Amygdala (tissue), 56 donors: ENCODE measurements at regions not wholly inside any gene's neighbourhood (a gene's known extent, or its start where the extent isn't known, plus 50 kb on each side); places are given as distances from the start of the nearest gene placed in this dataset.

ENCODE experiments used
- DNase-seq, 56 donors: peaks; one replicate each; lab custom pipeline; 2025; lab: John Stamatoyannopoulos, UW

- no peak for DNase-seq
These were observed 391.0 kb downstream of the CBLN4 start for GRCh38 chr20:55614220-55614757.

GRCh38 chr20:55610756-55611155, 394.6 kb downstream of the CBLN4 start:
- no peak for DNase-seq

- no peak for DNase-seq
These were observed 399.7 kb downstream of the CBLN4 start for GRCh38 chr20:55605594-55605993.

- DNase-seq: no peak
These were observed 407.8 kb downstream of the CBLN4 start for GRCh38 chr20:55597526-55597925.

GRCh38 chr20:55596431-55596830, 408.9 kb downstream of the CBLN4 start:
- no peak for DNase-seq

DNA sequence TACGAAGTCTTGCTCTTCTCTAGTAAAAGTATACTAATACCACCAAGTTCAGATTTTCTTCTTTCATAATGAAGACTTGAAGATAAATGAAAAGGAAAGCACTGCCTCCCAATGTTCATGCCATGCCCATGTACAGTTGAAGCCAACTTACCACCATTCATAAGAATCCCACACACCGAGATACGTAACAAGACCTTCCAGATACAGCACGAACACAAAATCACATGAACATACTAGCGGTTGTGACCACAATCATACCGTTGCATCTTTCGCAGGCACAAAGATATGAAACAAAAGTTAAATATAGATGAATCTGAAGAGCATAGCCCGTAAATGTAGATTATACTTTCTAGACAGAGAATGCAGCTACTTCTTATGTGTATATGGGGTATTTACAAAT, 412.5 kb downstream of the CBLN4 start:
- no peak for DNase-seq

DNA sequence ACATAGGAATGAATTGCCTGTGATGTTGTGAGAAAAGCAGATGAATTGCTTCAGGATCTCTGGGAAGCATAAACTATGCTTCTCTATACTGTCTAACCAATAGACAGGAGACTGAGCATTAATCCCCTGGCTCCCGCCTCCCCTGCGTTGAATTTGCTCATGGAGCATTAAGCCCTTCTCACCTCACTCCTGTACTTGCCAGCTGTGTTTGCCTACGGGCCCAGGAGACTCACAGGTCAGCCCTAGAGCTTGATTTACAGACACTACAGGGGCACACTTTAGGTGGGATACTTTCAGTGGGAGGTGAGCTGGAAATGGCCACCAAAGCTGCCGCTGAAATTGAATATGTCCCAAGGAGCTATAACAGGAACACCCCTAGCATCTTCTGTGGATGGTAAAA, 418.7 kb downstream of the CBLN4 start:
- DNase-seq: no peak

GRCh38 chr20:55584964-55585363, 420.4 kb downstream of the CBLN4 start:
- DNase-seq: no peak

DNA sequence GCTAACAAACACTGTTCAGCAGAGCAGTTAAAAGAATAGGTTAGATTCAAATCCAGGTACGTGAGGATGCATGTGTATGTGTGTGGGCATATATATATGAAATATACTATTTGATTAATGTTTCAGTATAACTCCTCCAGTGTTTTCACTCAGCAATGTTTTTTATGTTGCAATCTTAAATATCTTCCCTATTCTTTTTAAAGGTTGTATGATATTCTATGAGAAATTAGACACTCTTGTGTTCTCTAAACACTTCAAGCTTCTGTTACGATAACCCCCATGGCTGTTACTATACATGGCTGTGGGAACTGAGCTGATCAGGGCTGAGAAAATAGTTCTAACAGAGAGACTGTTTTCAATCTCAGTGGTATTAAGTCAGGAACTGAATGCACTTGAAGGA, 421.0 kb downstream of the CBLN4 start:
- no peak for DNase-seq

GRCh38 chr20:55583036-55583435, 422.3 kb downstream of the CBLN4 start:
- DNase-seq: no peak

DNA sequence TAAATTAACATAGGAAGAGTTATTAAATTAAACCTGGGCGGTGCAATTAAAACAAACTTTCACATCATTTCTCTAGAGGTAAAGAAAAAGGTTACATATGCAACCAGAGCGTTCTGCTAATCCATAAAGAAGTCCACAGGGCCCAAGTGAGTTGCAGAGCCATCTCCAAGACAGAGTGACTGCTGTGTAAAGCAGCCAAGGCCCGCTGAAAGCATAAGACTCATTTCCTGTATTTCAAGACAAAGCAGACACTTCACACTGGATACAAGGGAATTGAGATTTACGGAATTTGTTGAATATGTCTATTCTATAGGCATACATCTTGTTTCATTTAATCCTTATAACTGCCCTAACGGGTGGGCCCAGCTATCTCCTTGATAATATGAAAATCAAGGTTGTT, 422.8 kb downstream of the CBLN4 start:
- no peak for DNase-seq

- DNase-seq: no peak
These were observed 423.8 kb downstream of the CBLN4 start for GRCh38 chr20:55581519-55581918.

GRCh38 chr20:55580475-55580874, 424.8 kb downstream of the CBLN4 start:
- no peak for DNase-seq

GRCh38 chr20:55579802-55580201, 425.5 kb downstream of the CBLN4 start:
- no peak for DNase-seq

DNA sequence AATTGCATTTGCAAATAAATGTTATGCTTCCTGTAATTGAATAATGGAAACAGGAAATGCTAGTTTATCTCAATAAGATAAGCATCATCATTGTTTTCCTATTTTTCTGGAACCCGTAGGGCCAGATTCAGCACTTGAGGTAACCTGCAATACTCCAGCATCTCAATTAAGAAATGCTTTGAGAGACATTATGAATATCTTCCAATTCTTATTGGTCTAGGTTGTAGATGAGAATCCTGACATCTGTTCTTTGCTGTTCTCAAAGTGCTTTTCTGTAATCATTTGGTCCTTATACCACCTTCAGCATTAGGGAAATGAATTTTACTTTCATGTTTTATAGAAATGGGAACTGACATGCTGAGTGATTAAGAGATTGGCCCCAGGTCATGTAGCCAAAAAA, 428.3 kb downstream of the CBLN4 start:
- no peak for DNase-seq

- DNase-seq: no peak
These were observed 436.2 kb downstream of the CBLN4 start for GRCh38 chr20:55569084-55569483.

GRCh38 chr20:55567826-55568225, 437.5 kb downstream of the CBLN4 start:
- no peak for DNase-seq

GRCh38 chr20:55565096-55565773, 440.1 kb downstream of the CBLN4 start:
- DNase-seq: no peak

DNA sequence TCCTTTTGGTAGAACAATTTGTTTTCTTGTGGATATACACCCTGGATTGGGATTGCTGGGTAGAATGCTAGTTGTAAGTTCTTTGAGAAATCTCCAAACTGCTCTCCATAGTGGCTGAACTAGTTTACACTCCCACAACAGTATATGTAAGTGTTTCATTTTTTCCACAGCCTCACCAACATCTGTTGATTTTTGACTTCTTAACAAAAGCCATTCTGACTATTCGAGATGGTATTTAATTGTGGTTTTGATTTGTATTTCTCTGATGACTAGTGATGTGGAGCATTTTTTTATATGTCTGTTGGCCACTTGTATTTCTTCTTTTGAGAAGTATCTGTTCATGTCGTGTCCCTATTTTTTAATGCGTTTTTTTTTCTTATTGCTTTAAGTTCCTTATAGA, 444.1 kb downstream of the CBLN4 start:
- DNase-seq: no peak

DNA sequence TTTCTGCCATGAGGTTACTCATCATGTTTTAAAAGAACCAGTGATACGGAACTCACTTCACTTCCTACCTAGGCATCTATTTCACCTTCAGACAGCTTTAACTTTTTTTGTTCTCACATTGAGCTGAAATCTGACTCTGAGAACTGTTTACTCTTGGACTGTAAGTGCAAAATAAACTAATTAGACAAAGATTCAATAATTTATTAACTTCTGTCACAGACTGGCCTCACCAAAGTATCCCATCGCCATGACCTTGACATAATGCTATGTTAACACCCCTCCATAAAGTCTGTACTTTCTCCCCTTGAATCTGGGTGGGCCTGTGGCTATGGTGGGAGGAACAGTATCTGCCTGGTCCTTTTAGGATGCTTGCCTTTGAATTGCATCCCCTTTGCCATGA, 448.1 kb downstream of the CBLN4 start:
- DNase-seq: no peak

DNA sequence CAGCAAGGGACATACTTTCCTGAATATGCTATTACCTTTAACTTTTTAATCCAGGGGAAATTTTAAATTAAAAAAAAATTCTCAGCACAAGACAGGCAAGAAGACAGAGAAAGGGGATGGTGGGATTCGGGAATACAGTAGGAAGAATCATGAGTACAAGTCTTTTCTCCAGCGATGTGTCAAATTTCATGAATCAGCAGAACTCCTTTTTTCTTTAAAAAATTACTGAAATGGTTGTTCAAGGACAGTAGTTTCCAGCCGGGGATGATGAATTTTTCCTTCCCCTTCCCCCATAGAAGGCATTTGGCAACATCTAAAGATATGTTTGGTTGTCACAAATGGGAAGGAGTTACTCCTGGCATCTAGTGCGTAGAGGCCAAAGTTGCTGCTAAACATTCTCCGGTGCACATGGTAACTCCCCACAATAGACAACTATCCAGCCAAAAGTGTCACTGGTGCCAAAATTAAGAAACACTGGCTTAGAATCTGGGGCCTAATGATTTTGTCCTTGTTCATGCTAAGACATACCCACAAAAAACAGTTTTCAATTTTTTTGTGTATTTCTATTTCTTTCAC, 450.2 kb downstream of the CBLN4 start:
- DNase-seq: no peak

- DNase-seq: no peak
These were observed 460.7 kb downstream of the CBLN4 start for GRCh38 chr20:55544638-55545037.

- no peak for DNase-seq
These were observed 464.8 kb downstream of the CBLN4 start for GRCh38 chr20:55540486-55540885.
